ENCODE measurements at regions not wholly inside any gene's neighbourhood (a gene's known extent, or its start where the extent isn't known, plus 50 kb on each side); places are given as distances from the start of the nearest gene placed in this dataset.
"Not testable (repeated sequence)": the region's sequence is repeated elsewhere in the genome, so short reads cannot be mapped to it uniquely, and the experiment has no call there.

DNA sequence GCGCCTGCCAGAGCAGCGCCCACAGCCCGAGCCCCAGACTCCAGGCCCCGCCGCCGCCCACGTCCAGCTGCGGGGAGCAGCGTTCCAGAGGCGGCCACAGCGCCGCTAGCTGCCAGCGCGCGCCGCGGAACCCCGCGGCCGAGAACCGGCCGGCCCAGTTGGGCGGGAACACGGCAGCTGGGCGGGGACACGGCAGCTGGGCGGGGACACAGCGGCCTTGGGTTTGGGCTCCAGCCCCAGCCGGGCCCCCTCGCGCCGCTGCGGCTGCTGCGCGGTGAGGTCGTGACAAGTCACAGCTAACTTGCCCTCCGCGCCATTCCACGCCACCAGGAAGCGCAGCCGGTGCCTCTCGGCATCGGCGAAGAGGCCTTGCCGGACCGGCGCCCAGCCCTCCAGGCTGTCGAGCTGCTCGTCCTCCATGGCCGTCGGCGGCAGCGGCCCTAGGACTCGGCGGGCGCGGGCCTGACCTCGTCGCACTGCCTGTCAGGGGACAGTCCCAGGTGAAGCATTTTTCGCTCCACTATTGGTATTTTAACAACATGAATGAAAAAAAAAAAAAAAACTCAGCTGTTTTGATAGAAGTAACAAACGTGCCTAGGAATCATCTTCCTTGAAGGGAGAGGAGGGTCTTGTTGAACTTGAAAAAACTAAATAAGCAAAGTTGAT is 56.6 kb upstream of the GOLGA8N start:
- not testable (repeated sequence) for H3K36me3 Mint-ChIP-seq, H3K9me3 Mint-ChIP-seq, H3K27ac Mint-ChIP-seq
- ATAC-seq, result peak; percentile 87 to 89
- peak; percentile 76 to 83 for DNase-seq (ENCODE audit: low spot score in 2 of 2)

DNA sequence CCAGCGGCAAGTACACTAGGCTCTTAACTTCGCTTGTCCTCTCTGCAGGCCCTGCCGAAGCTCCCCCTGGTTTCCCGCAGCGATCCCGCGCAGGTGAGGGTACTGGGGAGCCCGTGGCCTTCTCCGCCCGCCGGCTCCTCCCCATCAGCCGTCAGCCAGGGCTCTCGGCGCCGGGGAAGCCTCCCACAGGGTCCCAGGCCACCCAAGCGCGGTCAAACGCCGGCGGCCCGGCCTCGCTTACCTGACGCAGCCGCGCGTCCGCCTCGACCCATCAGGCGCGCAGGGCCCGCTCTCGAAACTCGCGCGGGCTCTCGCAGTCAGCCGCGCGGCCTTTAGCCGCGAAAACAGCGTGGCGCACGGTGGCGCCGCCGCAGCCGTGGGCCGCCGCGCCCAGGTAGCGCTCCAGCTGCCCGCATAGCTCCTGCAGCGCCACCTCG is 57.2 kb upstream of the GOLGA8N start:
- H3K9me3 Mint-ChIP-seq; DNase-seq (ENCODE audit: low spot score in 2 of 2); H3K27ac Mint-ChIP-seq; H3K36me3 Mint-ChIP-seq: not testable (repeated sequence)
- peak; percentile 23 to 34 for ATAC-seq

GRCh38 chr15:32535150-32535898 is 57.9 kb upstream of the GOLGA8N start:
- not testable (repeated sequence) for H3K36me3 Mint-ChIP-seq; H3K9me3 Mint-ChIP-seq; H3K27ac Mint-ChIP-seq; DNase-seq (ENCODE audit: low spot score in 2 of 2)
- peak; percentile 56 to 71 for ATAC-seq

DNA sequence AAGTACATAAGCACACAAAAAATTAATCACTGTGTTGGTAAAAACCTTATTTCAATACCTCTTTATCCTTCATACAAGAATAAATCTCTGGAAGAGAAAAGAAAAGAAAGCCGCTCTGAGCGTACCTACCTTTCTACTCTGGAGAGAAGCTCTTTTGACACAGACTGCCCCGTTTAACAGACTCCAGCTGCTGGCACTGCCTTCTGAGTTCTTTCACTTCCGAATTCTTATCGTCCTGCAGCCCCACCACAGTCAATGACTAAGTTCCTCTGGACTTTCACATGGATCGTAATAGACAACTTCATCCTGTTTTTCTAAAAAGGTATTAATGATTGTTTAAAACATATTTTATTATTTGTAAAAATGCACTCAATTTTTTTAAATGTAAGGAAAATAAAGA is 67.5 kb upstream of the GOLGA8O start:
- not testable (repeated sequence) for DNase-seq (ENCODE audit: low spot score in 2 of 2); H3K9me3 Mint-ChIP-seq; H3K36me3 Mint-ChIP-seq; ATAC-seq; H3K27ac Mint-ChIP-seq

GRCh38 chr15:32522421-32522820 is 67.0 kb upstream of the GOLGA8O start:
- not testable (repeated sequence) for H3K27ac Mint-ChIP-seq; DNase-seq (ENCODE audit: low spot score in 2 of 2); H3K9me3 Mint-ChIP-seq; H3K36me3 Mint-ChIP-seq; ATAC-seq

DNA sequence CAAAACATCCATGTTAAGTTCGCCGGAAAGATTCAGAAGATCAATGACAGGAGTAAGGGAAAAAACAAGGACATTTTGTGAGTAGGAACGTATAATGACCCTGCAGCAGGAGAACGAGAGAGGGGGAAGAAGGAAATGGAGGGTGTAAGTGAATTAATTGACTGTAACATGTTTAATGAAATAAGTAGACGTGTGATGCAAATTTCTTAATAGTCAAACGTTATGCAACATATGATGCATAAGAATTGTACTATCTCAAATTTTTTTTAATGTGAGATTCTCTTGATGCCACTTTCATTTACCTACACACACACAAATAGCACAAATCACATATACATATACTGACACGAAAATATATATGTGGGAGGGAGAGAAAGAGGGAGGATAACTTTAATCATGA is 63.5 kb upstream of the GOLGA8O start:
- ATAC-seq, result not testable (repeated sequence)

GRCh38 chr15:32518013-32518412 is 62.6 kb upstream of the GOLGA8O start:
- not testable (repeated sequence) for DNase-seq (ENCODE audit: low spot score in 2 of 2); H3K27ac Mint-ChIP-seq; ATAC-seq; H3K36me3 Mint-ChIP-seq; H3K9me3 Mint-ChIP-seq

More for the DNA sequence above, 63.5 kb upstream of the GOLGA8O start:
- H3K27ac Mint-ChIP-seq; DNase-seq (ENCODE audit: low spot score in 2 of 2); H3K36me3 Mint-ChIP-seq; H3K9me3 Mint-ChIP-seq: not testable (repeated sequence)

DNA sequence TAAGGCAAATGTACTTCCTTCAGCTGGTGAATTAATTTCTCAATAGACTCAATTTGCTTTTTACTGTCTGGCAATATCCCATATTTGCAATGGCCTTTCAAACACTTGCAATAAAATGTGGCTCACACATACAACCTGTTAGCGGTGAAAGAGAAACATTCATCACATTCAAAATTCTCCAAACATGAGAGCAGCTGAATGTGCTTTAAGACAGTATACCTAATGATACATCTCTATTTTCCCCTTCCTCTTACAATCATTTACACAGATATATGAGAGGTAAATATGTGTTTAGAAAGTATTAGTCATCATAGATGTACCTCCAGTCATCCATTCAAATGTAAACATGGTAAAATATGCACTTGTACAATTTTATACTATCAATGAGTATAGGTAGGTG is 61.5 kb upstream of the GOLGA8O start:
- not testable (repeated sequence) for ATAC-seq, H3K9me3 Mint-ChIP-seq

DNA sequence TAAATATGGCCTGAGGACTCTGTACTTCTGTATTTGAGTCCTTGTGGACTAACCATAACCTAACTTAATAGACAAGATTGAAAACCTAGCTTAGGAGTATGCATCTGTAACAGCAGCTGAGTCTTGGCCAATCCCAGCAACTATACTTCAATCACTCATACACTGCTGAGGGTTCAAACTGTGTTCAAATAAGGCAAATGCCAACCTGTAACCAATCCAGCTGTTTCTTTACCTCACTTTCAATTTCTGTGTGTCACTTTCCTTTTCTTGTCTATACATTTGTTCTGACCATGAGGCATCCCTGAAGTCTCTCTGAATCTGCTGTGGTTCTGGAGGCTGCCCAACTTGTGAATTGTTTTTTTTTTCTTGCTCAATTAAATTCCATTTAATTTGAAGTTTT is 57.9 kb upstream of the GOLGA8O start:
- not testable (repeated sequence) for H3K36me3 Mint-ChIP-seq; H3K27ac Mint-ChIP-seq; DNase-seq (ENCODE audit: low spot score in 2 of 2); H3K9me3 Mint-ChIP-seq
- ATAC-seq, result peak; percentile 76 to 82

More for the DNA sequence above, 61.5 kb upstream of the GOLGA8O start:
- H3K36me3 Mint-ChIP-seq; H3K27ac Mint-ChIP-seq; DNase-seq (ENCODE audit: low spot score in 2 of 2): not testable (repeated sequence)

- H3K36me3 Mint-ChIP-seq; ATAC-seq; H3K9me3 Mint-ChIP-seq; DNase-seq (ENCODE audit: low spot score in 2 of 2); H3K27ac Mint-ChIP-seq: not testable (repeated sequence)
Measured at GRCh38 chr15:32510027-32510426, 54.6 kb upstream of the GOLGA8O start.

DNA sequence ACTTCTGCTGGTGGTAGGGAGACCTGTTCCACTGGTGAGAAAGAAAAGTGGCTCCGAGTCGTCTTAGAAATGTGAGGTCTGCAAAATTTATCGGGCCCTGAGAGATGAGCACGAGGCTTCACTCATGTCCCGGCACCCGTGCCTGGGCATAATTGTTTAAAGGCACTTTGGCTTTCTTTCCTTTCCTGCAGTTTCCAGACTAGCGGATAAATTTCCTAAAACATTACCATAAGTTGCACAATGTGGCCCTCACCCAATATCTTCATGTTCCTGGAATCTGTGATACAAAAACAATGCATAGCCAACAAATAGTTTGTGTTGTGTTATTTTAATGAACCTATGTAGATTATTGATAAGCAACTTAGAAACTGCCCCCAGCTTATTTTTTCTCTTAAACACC is 52.6 kb upstream of the GOLGA8O start:
- not testable (repeated sequence) for H3K36me3 Mint-ChIP-seq; H3K27ac Mint-ChIP-seq; DNase-seq (ENCODE audit: low spot score in 2 of 2); ATAC-seq; H3K9me3 Mint-ChIP-seq

- not testable (repeated sequence) for H3K27ac Mint-ChIP-seq; ATAC-seq; H3K36me3 Mint-ChIP-seq; DNase-seq (ENCODE audit: low spot score in 2 of 2); H3K9me3 Mint-ChIP-seq
Measured at GRCh38 chr15:32506787-32507186, 51.4 kb upstream of the GOLGA8O start.

DNA sequence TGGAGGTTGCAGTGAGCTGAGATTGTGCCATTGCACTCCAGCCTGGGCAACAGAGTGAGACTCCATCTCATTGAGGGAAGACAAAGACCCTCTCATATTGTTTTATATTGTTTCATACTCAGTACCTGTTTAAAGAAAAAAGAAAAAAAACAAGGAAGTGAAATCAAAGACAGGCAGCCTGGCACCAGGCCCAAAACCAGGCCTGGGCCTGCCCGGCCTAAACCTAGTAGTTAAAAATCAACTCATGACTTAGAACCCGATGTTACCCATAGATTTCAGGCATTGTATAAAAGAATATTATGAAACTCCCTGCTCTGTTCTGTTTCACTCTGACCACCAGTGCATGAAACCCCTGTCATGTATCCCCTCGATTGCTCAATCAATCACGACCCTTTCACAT is 50.2 kb upstream of the GOLGA8O start:
- H3K9me3 Mint-ChIP-seq; H3K27ac Mint-ChIP-seq; ATAC-seq; H3K36me3 Mint-ChIP-seq; DNase-seq (ENCODE audit: low spot score in 2 of 2): not testable (repeated sequence)
